Calu3 (cell line): ENCODE measurements at regions not wholly inside any gene's neighbourhood (a gene's known extent, or its start where the extent isn't known, plus 50 kb on each side); places are given as distances from the start of the nearest gene placed in this dataset.
"Not testable (repeated sequence)": the region's sequence is repeated elsewhere in the genome, so short reads cannot be mapped to it uniquely, and the experiment has no call there.

Experiments used
- BruUV-seq: library from RNA; stranded (reverse); fragments of 400-500 nt; replicated peaks from 2 replicates; lab custom pipeline; 2021; lab: Mats Ljungman, UMichigan
- CTCF ChIA-PET: fragments of 300-600 bp; sonication (Branson Sonifier 250); formaldehyde crosslinking; loops from one replicate; lab custom pipeline; 2022; ENCODE audit warnings: antibody characterized with exemption; lab: Charles Lee
- DNase-seq: peaks from one replicate; pipeline ENCODE4 v3.0.0; 2022
- H3K27ac Mint-ChIP-seq: one replicate; pipeline ENCODE4 v1.8.0; 2022; ENCODE audit warnings: mixed read lengths; ENCODE audit not compliant: unreplicated experiment
- H3K27me3 Mint-ChIP-seq: one replicate; pipeline ENCODE4 v1.8.0; 2022; ENCODE audit warnings: mixed read lengths; ENCODE audit not compliant: unreplicated experiment
- H3K36me3 Mint-ChIP-seq: one replicate; pipeline ENCODE4 v1.8.0; 2022; ENCODE audit warnings: mild to moderate bottlenecking, moderate library complexity, mixed read lengths; ENCODE audit not compliant: insufficient read depth, unreplicated experiment
- H3K4me1 Mint-ChIP-seq: one replicate; pipeline ENCODE4 v1.8.0; 2022; ENCODE audit warnings: mild to moderate bottlenecking, low read depth, mixed read lengths; ENCODE audit not compliant: unreplicated experiment
- H3K4me3 Mint-ChIP-seq: one replicate; pipeline ENCODE4 v1.8.0; 2022; ENCODE audit warnings: mild to moderate bottlenecking, low read depth, moderate library complexity, mixed read lengths; ENCODE audit not compliant: unreplicated experiment
- H3K9me3 Mint-ChIP-seq: one replicate; pipeline ENCODE4 v1.8.0; 2022; ENCODE audit warnings: low read depth, mixed read lengths; ENCODE audit not compliant: unreplicated experiment
- intact Hi-C: fragments of 100-400 bp; cut with micrococcal nuclease; formaldehyde crosslinking; loops from one replicate; pipeline ENCODE4 v1.10.0; 2022; ENCODE audit not compliant: unreplicated experiment
- TF ChIP-seq, protein P1 (sequence below): fragments of 200-600 bp; IDR thresholded peaks from one replicate; pipeline ENCODE4 v1.8.0; 2022; ENCODE audit warnings: antibody characterized with exemption; ENCODE audit not compliant: unreplicated experiment

DNA sequence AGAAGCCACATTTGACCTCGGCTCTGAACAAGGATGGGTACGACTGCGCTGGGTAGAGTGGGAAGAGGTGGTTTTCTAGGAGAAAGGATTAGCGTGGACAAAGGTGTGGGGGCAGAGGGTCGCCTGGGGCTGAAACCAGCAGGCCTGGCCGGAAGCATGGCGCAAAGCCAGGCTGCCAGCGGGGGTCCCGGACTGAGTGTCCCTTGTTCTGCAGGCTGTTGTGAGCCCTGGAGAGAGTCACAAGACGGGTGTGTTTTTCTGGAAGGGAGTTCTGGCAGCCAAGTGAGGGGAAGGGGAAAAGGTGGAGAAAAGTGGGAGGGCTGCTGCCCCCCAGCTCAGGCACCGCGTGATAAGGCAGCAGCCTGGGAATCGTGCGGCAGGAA is 98.5 kb upstream of the MEF2A start:
- Mint-ChIP-seq H3K4me1 (no peaks in the 10 kb centered on the region), H3K27ac (no peak overlapping the region), H3K4me3 (no peak overlapping the region), H3K36me3 (no peaks in the 10 kb centered on the region), H3K9me3 (no peaks in the 10 kb centered on the region), H3K27me3 (no peaks in the 10 kb centered on the region)
- TF ChIP-seq, protein P1, sequence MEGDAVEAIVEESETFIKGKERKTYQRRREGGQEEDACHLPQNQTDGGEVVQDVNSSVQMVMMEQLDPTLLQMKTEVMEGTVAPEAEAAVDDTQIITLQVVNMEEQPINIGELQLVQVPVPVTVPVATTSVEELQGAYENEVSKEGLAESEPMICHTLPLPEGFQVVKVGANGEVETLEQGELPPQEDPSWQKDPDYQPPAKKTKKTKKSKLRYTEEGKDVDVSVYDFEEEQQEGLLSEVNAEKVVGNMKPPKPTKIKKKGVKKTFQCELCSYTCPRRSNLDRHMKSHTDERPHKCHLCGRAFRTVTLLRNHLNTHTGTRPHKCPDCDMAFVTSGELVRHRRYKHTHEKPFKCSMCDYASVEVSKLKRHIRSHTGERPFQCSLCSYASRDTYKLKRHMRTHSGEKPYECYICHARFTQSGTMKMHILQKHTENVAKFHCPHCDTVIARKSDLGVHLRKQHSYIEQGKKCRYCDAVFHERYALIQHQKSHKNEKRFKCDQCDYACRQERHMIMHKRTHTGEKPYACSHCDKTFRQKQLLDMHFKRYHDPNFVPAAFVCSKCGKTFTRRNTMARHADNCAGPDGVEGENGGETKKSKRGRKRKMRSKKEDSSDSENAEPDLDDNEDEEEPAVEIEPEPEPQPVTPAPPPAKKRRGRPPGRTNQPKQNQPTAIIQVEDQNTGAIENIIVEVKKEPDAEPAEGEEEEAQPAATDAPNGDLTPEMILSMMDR = no peak
- no peak for DNase-seq
- intact Hi-C loops = no loop called here
- no TSS peak for BruUV-seq
- CTCF ChIA-PET = no interaction called here

DNA sequence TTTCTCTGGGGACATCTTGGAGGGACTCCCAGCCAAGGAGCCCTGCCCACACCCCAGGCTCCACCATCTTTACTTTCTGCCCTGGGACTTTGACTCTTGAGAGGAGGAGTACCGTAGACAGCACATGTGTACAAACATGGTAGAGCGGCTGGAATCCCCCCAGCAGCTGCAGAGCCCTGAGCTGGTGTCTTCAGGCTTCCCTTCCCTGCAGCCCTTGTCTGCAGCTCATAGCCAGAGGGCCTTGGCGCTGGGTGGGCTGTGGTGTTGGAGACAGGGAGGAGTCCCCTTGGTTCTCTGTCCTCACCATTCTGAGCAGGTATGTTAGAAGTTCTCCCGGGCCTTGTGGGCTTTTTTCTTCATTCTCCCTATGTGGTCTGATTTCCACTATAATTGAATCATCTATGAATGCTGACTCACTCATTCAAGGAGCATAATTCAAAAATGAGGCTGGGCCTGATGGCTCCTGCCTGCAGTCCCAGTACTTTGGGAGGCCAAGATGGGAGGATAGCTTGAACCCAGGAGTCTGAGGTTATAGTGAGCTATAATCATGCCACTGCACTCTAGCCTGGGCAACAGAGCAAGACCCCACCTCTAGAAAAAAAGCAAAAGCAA is 97.8 kb upstream of the MEF2A start:
- intact Hi-C loops = no loop called here
- Mint-ChIP-seq H3K27me3 (no peaks in the 10 kb centered on the region), H3K4me1 (no peaks in the 10 kb centered on the region), H3K27ac (no peak overlapping the region), H3K36me3 (no peaks in the 10 kb centered on the region), H3K4me3 (no peak overlapping the region), H3K9me3 (no peaks in the 10 kb centered on the region)
- no TSS peak for BruUV-seq
- no peak for DNase-seq
- TF ChIP-seq, protein P1 = no peak
- CTCF ChIA-PET = no interaction called here

DNA sequence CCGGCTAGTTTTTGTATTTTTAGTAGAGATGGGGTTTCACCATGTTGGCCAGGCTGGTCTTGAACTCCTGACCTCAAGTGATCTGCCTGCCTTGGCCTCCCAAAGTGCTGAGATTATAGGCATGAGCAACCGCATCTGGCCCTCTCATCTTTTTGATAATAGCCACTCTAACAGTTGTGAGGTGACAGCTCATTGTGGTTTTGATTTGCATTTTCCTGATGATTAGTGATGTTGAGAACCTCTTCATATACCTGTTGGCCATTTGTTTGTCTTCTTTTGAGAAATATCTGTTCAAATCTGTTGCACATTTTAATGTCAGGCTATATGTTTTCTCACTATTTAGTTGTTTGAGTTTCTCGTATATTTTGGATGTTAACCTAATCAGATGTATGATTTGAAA is 95.6 kb upstream of the MEF2A start:
- H3K36me3 Mint-ChIP-seq, H3K4me1 Mint-ChIP-seq, H3K27me3 Mint-ChIP-seq, BruUV-seq, H3K4me3 Mint-ChIP-seq, H3K27ac Mint-ChIP-seq, DNase-seq, CTCF ChIA-PET, H3K9me3 Mint-ChIP-seq, intact Hi-C loops: not testable (repeated sequence)

DNA sequence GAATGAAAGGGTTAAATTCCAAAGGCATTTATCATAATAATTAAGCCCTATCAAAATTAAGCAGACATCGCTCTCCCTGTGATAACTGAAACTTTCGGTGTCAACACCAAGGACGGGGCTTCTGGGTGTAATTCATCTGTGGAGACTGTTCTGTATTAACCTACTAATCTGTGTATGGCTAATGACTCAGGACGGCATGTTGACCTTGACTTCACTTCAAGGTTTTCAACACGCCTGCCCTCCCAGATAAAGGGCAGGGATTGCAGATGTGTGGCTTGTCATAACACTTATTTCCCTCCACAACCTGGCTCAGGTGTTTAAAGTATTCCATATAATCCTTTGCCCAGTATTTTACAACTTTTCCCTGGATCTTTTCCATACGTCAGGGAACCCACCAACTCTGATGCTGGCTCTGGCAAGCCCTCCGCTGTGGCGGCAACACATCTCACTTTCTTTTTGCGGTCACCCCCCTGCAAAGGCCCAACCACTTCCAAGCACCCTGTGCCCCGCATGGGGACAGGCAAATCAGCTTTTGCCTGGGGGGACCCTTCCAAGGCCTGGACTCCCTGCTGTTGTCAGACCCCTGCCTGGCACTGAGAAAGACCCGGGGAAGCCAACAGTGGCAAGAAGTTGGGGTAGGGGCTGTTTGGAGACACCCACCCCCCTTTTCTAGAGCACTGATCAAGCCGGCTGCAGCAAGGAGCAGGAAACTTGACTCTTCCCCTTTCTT is 93.2 kb upstream of the MEF2A start:
- DNase-seq = no peak
- Mint-ChIP-seq H3K4me1 (peaks cover 8% of the 10 kb centered on the region), H3K4me3 (no peak overlapping the region), H3K36me3 (no peaks in the 10 kb centered on the region), H3K27ac (no peak overlapping the region), H3K27me3 (no peaks in the 10 kb centered on the region), H3K9me3 (no peaks in the 10 kb centered on the region)
- TF ChIP-seq, protein P1 = no peak
- no TSS peak for BruUV-seq
- CTCF ChIA-PET = interaction anchor here (0.8 kb wide), 1 partner anchor 23 kb away, joined by 7 read pairs; no protein-coding TSS in a partner anchor
- intact Hi-C loops = no loop called here
